Karpas-422 (cell line): ENCODE measurements at regions not wholly inside any gene's neighbourhood (a gene's known extent, or its start where the extent isn't known, plus 50 kb on each side); places are given as distances from the start of the nearest gene placed in this dataset.

ENCODE experiments used
- DNase-seq: peaks from one replicate; pipeline ENCODE4 v3.0.0-alpha.2; 2015
- H2AFZ ChIP-seq: fragments of 200-600 bp; sonication (generic); 2 replicates; pipeline ENCODE4 v1.6.1; 2014; ENCODE audit warnings: antibody characterized with exemption, low read length, mixed read lengths
- H3K27ac ChIP-seq: fragments of 200-600 bp; sonication (generic); 2 replicates; pipeline ENCODE4 v1.5.1; 2014; ENCODE audit warnings: mild to moderate bottlenecking, low read length, moderate library complexity
- H3K27me3 ChIP-seq: fragments of 200-600 bp; sonication (generic); 2 replicates; pipeline ENCODE4 v1.6.1; 2014; ENCODE audit warnings: low read length, mixed read lengths
- H3K36me3 ChIP-seq: fragments of 200-600 bp; sonication (generic); 2 replicates; pipeline ENCODE4 v1.6.1; 2014; ENCODE audit warnings: low read length, mixed read lengths; ENCODE audit not compliant: insufficient read depth
- H3K4me1 ChIP-seq: fragments of 200-600 bp; sonication (generic); 2 replicates; pipeline ENCODE4 v1.6.1; 2014; ENCODE audit warnings: mild to moderate bottlenecking, low read length, mixed read lengths
- H3K4me2 ChIP-seq: fragments of 200-600 bp; sonication (generic); 2 replicates; pipeline ENCODE4 v1.6.1; 2014; ENCODE audit warnings: low read length, low read depth, mild to moderate bottlenecking; ENCODE audit not compliant: poor library complexity, severe bottlenecking
- H3K4me3 ChIP-seq: fragments of 200-600 bp; sonication (generic); 2 replicates; pipeline ENCODE4 v1.5.1; 2014; ENCODE audit warnings: mild to moderate bottlenecking, antibody characterized with exemption, low read length, mixed read lengths
- H3K79me2 ChIP-seq: fragments of 200-600 bp; sonication (generic); 2 replicates; pipeline ENCODE4 v1.6.1; 2014; ENCODE audit warnings: mild to moderate bottlenecking, low read length, mixed read lengths
- H3K9ac ChIP-seq: fragments of 200-600 bp; sonication (generic); 2 replicates; pipeline ENCODE4 v1.6.0; 2014; ENCODE audit warnings: low read length
- H3K9me2 ChIP-seq: fragments of 200-600 bp; sonication (generic), shearing (Covaris generic); replicated peaks from 2 replicates; pipeline ENCODE4 v1.6.0; 2014; ENCODE audit warnings: mild to moderate bottlenecking, low read length, moderate library complexity; ENCODE audit not compliant: insufficient read depth
- H3K9me3 ChIP-seq: fragments of 300-700, 200-600 bp; sonication (generic); 2 replicates; pipeline ENCODE4 v1.6.1; 2014; ENCODE audit warnings: low read length, mixed read lengths
- H4K20me1 ChIP-seq: fragments of 200-600 bp; sonication (generic); 2 replicates; pipeline ENCODE4 v1.6.1; 2014; ENCODE audit warnings: mild to moderate bottlenecking, antibody characterized with exemption, low read length, low read depth; ENCODE audit not compliant: insufficient read depth

GRCh38 chr2:96438589-96438988, 66.6 kb downstream of the NEURL3 start:
- no peaks in the 10 kb centered on the region for H3K9me2 ChIP-seq
- no peak overlapping the region for H3K4me2 ChIP-seq
- no peak overlapping the region for H3K4me3 ChIP-seq
- no peaks in the 10 kb centered on the region for H3K4me1 ChIP-seq
- DNase-seq = no peak
- H3K9me3 ChIP-seq = peaks cover 5% of the 10 kb centered on the region; the same call in 1 of the 2 replicates
- no peak overlapping the region for H2AFZ ChIP-seq
- H3K27me3 ChIP-seq = no peaks in the 10 kb centered on the region; the same call in 1 of the 2 replicates
- no peaks in the 10 kb centered on the region for H3K36me3 ChIP-seq
- H3K9ac ChIP-seq = no peak overlapping the region
- no peak overlapping the region for H3K27ac ChIP-seq
- H4K20me1 ChIP-seq = no peaks in the 10 kb centered on the region
- H3K79me2 ChIP-seq = no peaks in the 10 kb centered on the region

GRCh38 chr2:96437512-96437911, 67.6 kb downstream of the NEURL3 start:
- Histone ChIP-seq H3K9me2 (no peaks in the 10 kb centered on the region), H3K79me2 (no peaks in the 10 kb centered on the region), H2AFZ (no peak overlapping the region), H3K4me1 (no peaks in the 10 kb centered on the region), H3K36me3 (no peaks in the 10 kb centered on the region), H3K9me3 (peaks cover 5% of the 10 kb centered on the region; the same call in 1 of the 2 replicates), H3K4me2 (no peak overlapping the region), H3K4me3 (no peak overlapping the region), H3K27ac (no peak overlapping the region), H3K9ac (no peak overlapping the region), H3K27me3 (no peaks in the 10 kb centered on the region; the same call in 1 of the 2 replicates), H4K20me1 (no peaks in the 10 kb centered on the region)
- DNase-seq = peak; percentile 59

- H3K9me2 ChIP-seq = no peaks in the 10 kb centered on the region
- H3K4me1 ChIP-seq = no peaks in the 10 kb centered on the region
- H4K20me1 ChIP-seq = no peaks in the 10 kb centered on the region
- no peak overlapping the region for H3K4me2 ChIP-seq
- no peak overlapping the region for H3K9ac ChIP-seq
- H3K79me2 ChIP-seq = no peaks in the 10 kb centered on the region
- peaks cover 5% of the 10 kb centered on the region; the same call in 1 of the 2 replicates for H3K9me3 ChIP-seq
- no peaks in the 10 kb centered on the region; the same call in 1 of the 2 replicates for H3K27me3 ChIP-seq
- H3K4me3 ChIP-seq = no peak overlapping the region
- no peak for DNase-seq
- H3K27ac ChIP-seq = no peak overlapping the region
- H2AFZ ChIP-seq = no peak overlapping the region
- H3K36me3 ChIP-seq = no peaks in the 10 kb centered on the region
Measured at GRCh38 chr2:96436961-96437360, 68.2 kb downstream of the NEURL3 start.

- Histone ChIP-seq H3K4me3 (no peak overlapping the region), H3K9me3 (peaks cover 5% of the 10 kb centered on the region; the same call in 1 of the 2 replicates), H3K27ac (no peak overlapping the region), H3K79me2 (no peaks in the 10 kb centered on the region), H3K9ac (no peak overlapping the region), H3K4me2 (no peak overlapping the region), H3K27me3 (no peaks in the 10 kb centered on the region; the same call in 1 of the 2 replicates), H3K36me3 (no peaks in the 10 kb centered on the region), H2AFZ (no peak overlapping the region), H3K4me1 (no peaks in the 10 kb centered on the region), H4K20me1 (no peaks in the 10 kb centered on the region), H3K9me2 (no peaks in the 10 kb centered on the region)
- no peak for DNase-seq
Measured at GRCh38 chr2:96436416-96436815, 68.7 kb downstream of the NEURL3 start.

- Histone ChIP-seq H4K20me1 (no peaks in the 10 kb centered on the region), H3K36me3 (no peaks in the 10 kb centered on the region)
Measured at GRCh38 chr2:96431319-96431718, 73.8 kb downstream of the NEURL3 start.

GRCh38 chr2:96430394-96430988, 74.7 kb downstream of the NEURL3 start:
- Histone ChIP-seq H3K36me3 (no peaks in the 10 kb centered on the region), H3K79me2 (no peaks in the 10 kb centered on the region), H3K4me2 (no peak overlapping the region), H3K4me1 (no peaks in the 10 kb centered on the region), H3K27ac (no peak overlapping the region), H3K4me3 (no peak overlapping the region), H3K9me2 (no peaks in the 10 kb centered on the region), H3K9me3 (no peaks in the 10 kb centered on the region; the same call in 1 of the 2 replicates), H3K9ac (no peak overlapping the region), H4K20me1 (no peaks in the 10 kb centered on the region), H3K27me3 (no peaks in the 10 kb centered on the region), H2AFZ (no peak overlapping the region)
- DNase-seq = no peak

More at GRCh38 chr2:96431319-96431718, 73.8 kb downstream of the NEURL3 start:
- Histone ChIP-seq H3K4me1 (no peaks in the 10 kb centered on the region), H3K27me3 (no peaks in the 10 kb centered on the region), H3K9me2 (no peaks in the 10 kb centered on the region), H3K9me3 (no peaks in the 10 kb centered on the region; the same call in 1 of the 2 replicates), H3K79me2 (no peaks in the 10 kb centered on the region), H2AFZ (no peak overlapping the region), H3K4me3 (no peak overlapping the region), H3K4me2 (no peak overlapping the region), H3K27ac (no peak overlapping the region), H3K9ac (no peak overlapping the region)
- no peak for DNase-seq

GRCh38 chr2:96427917-96428316, 77.2 kb downstream of the NEURL3 start:
- no peaks in the 10 kb centered on the region; the same call in 1 of the 2 replicates for H3K9me3 ChIP-seq
- no peak overlapping the region for H2AFZ ChIP-seq
- no peaks in the 10 kb centered on the region for H3K4me1 ChIP-seq
- H3K4me3 ChIP-seq = no peak overlapping the region
- H3K4me2 ChIP-seq = no peak overlapping the region
- no peaks in the 10 kb centered on the region for H3K27me3 ChIP-seq
- H3K9ac ChIP-seq = no peak overlapping the region
- no peak for DNase-seq
- no peaks in the 10 kb centered on the region for H4K20me1 ChIP-seq
- H3K9me2 ChIP-seq = no peaks in the 10 kb centered on the region
- no peak overlapping the region for H3K27ac ChIP-seq
- H3K79me2 ChIP-seq = no peaks in the 10 kb centered on the region
- H3K36me3 ChIP-seq = no peaks in the 10 kb centered on the region

GRCh38 chr2:96427169-96427568, 78.0 kb downstream of the NEURL3 start:
- Histone ChIP-seq H3K27me3 (no peaks in the 10 kb centered on the region), H2AFZ (no peak overlapping the region), H3K4me2 (no peak overlapping the region), H3K9ac (no peak overlapping the region), H3K9me3 (no peaks in the 10 kb centered on the region; the same call in 1 of the 2 replicates), H3K9me2 (no peaks in the 10 kb centered on the region), H3K79me2 (no peaks in the 10 kb centered on the region), H3K4me1 (no peaks in the 10 kb centered on the region), H3K36me3 (no peaks in the 10 kb centered on the region), H3K4me3 (no peak overlapping the region), H4K20me1 (no peaks in the 10 kb centered on the region), H3K27ac (no peak overlapping the region)
- no peak for DNase-seq
